ENCODE measurements at regions not wholly inside any gene's neighbourhood (a gene's known extent, or its start where the extent isn't known, plus 50 kb on each side); places are given as distances from the start of the nearest gene placed in this dataset.

DNA sequence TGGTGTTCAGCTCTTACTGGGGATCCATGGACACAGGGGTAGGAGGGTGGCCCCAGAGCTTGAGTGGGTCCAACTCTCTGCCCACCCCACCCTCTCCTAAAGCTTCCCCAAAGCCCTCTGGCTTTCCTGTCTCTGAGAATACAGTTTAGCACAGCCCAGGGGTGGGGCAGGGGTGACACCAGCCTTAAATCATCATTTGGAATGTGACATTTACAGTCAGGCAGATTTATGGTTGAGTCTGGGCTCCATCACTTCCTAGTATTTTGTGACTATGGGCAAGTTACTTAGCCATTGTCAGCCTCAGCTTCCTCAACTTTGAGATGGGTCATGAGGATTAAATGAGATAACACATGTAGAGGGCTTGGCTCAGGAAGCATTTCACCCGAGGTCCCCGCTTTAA lies 193.1 kb upstream of the IRX6 start:
- Mint-ChIP-seq H3K27me3 (no peaks in the 10 kb centered on the region), H3K9me3 (peaks cover 5 to 7% of the 10 kb centered on the region in 2 donors), H3K36me3 (ENCODE audit: insufficient read depth) (peaks cover 3% of the 10 kb centered on the region), H3K4me3 (no peak overlapping the region), H3K4me1 (ENCODE audit: low read depth in 2 of 2) (no peaks in the 10 kb centered on the region), H3K27ac (no peak overlapping the region)
- no peak for ATAC-seq (replicated peaks)
- DNase-seq = no peak

DNA sequence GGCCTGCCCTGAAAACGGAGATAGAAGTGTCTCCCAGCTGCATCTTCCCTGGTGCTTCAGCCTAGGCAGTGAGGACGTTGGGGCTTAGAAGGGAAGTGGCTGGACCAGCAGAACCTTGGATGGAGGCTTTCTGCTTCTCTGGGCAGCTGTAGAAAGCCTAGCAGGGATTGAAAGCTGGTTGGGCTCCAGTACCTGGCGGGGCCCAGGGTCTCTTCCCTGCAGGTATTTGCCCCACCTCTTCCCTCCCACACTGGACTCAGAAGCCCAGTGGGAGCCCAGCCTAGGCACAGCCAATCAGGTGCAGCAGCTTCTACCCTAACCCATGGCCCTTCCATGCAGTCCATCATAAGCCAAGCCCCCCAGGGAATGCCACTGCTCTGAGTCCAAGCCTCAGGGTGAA lies 190.3 kb upstream of the IRX6 start:
- DNase-seq = no peak
- Mint-ChIP-seq H3K4me3 (no peak overlapping the region), H3K4me1 (ENCODE audit: low read depth in 2 of 2) (no peaks in the 10 kb centered on the region), H3K9me3 (peaks cover under 1 to 2% of the 10 kb centered on the region in 2 donors), H3K36me3 (ENCODE audit: insufficient read depth) (peaks cover 3% of the 10 kb centered on the region), H3K27ac (no peak overlapping the region), H3K27me3 (no peaks in the 10 kb centered on the region)
- ATAC-seq (replicated peaks) = no peak

DNA sequence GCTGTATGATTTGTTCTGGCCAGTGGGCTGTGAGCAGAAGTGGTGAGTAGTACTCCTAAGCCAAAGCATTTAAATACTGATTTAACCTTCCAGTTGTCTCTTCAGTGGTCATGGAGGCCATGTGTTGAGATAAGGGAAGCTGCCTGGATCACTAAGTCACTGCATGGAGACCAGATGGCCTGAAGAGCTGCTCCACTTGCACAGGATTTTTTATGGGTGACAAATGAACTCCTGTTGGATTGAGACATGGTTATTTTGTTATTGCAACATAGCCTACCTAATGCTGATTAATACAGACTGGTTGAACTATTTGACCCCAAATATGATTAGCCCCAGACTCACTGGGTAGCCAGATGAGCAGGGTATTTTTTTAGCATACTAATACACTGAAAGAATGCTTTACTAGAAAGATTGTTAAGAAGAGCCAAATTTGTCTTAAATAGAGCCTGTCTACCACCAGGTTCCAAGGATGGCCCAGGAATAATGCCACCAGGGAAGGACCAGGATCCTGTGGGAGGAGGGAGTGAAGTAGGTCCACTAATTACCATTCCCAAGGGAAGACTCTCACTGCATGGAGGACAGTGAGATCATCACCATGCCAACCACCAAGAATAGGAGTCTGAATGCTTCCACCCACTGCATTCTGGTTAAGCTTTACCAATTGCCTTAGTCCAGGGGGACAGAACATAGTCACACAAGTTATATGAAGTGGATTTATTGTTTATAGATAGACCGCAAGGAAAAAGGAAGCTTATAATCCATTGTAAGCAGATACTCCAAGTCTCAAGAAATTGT lies 187.4 kb upstream of the IRX6 start:
- peaks cover 3% of the 10 kb centered on the region for H3K36me3 Mint-ChIP-seq (ENCODE audit: insufficient read depth)

DNA sequence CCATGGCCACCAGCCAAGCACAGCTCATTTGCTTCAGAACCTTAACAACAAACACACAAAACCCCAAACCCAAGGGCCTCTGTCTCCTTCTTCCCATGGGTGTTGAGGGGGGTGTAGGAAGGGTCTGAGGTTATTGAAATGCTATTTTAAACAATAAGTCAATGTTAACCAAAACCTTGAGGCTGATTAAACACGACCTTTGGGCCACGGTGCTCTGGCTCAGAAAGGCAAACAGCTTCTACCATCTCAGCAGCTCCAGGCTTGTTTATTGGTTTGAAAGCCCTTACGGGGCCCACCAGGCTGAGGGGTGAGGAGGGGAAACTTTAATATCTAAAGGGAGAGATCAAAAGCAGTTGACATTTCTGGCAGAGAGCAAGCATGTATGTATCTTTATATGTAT lies 185.7 kb upstream of the IRX6 start:
- H3K36me3 Mint-ChIP-seq (ENCODE audit: insufficient read depth) = peaks cover 3% of the 10 kb centered on the region
- no peak overlapping the region for H3K27ac Mint-ChIP-seq
- no peaks in the 10 kb centered on the region for H3K4me1 Mint-ChIP-seq (ENCODE audit: low read depth in 2 of 2)
- ATAC-seq (replicated peaks) = no peak
- no peak overlapping the region for H3K4me3 Mint-ChIP-seq
- no peaks in the 10 kb centered on the region for H3K27me3 Mint-ChIP-seq
- H3K9me3 Mint-ChIP-seq = no peaks in the 10 kb centered on the region
- no peak for DNase-seq

More for the DNA sequence above, 187.4 kb upstream of the IRX6 start:
- Mint-ChIP-seq H3K27ac (no peak overlapping the region), H3K4me1 (ENCODE audit: low read depth in 2 of 2) (no peaks in the 10 kb centered on the region), H3K27me3 (no peaks in the 10 kb centered on the region), H3K9me3 (peaks cover 0 to 2% of the 10 kb centered on the region in 2 donors), H3K4me3 (no peak overlapping the region)
- DNase-seq = no peak
- ATAC-seq (replicated peaks) = no peak

DNA sequence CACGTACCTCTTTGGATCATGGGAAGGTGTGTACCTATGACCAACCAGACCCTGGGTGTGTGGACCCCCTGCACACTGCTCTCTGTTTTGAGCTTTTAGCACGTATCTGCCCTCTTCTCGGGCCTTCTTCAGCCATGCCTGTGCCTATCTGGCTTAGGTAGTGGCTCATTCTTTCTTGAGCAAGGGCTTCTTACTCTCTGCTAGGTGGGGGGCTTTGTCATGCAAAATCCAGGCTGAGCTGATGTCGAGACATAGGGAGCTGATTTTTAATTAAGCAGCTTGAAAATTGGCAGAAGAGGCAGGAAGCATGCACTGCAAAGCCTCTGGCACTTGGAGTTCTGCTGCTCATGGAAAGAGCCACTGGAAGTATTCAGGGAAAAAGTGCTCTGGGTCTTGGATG lies 181.6 kb upstream of the IRX6 start:
- no peaks in the 10 kb centered on the region for H3K36me3 Mint-ChIP-seq (ENCODE audit: insufficient read depth)
- peaks cover 0 to 7% of the 10 kb centered on the region in 2 donors for H3K9me3 Mint-ChIP-seq
- no peak overlapping the region for H3K27ac Mint-ChIP-seq
- H3K27me3 Mint-ChIP-seq = peaks cover 0 to 7% of the 10 kb centered on the region in 2 donors
- DNase-seq = no peak
- H3K4me3 Mint-ChIP-seq = no peak overlapping the region
- ATAC-seq (replicated peaks) = no peak
- no peaks in the 10 kb centered on the region for H3K4me1 Mint-ChIP-seq (ENCODE audit: low read depth in 2 of 2)

DNA sequence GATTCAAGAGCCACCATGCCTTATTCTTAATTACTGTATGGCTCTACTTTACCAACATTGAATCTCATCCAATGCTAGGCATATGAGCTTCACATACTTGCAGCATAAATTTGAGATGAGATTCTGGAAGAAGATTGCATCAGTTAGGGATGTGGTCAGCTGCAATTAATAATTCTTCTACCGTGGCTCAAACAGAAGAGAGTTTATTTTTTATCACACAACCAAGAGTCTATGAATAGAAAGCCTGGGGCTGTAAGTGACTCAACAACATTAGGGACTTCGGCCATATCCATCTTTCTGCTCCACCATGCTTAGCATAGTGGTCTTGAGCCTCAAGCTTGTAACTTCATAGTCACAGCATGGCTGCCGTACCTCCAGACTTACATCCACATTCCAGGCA lies 179.4 kb upstream of the IRX6 start:
- Mint-ChIP-seq H3K4me1 (ENCODE audit: low read depth in 2 of 2) (no peaks in the 10 kb centered on the region), H3K27ac (no peak overlapping the region), H3K4me3 (no peak overlapping the region), H3K27me3 (peaks cover 0 to 7% of the 10 kb centered on the region in 2 donors), H3K36me3 (ENCODE audit: insufficient read depth) (no peaks in the 10 kb centered on the region), H3K9me3 (peaks cover 0 to 7% of the 10 kb centered on the region in 2 donors)
- ATAC-seq (replicated peaks) (no peak), DNase-seq (no peak)

DNA sequence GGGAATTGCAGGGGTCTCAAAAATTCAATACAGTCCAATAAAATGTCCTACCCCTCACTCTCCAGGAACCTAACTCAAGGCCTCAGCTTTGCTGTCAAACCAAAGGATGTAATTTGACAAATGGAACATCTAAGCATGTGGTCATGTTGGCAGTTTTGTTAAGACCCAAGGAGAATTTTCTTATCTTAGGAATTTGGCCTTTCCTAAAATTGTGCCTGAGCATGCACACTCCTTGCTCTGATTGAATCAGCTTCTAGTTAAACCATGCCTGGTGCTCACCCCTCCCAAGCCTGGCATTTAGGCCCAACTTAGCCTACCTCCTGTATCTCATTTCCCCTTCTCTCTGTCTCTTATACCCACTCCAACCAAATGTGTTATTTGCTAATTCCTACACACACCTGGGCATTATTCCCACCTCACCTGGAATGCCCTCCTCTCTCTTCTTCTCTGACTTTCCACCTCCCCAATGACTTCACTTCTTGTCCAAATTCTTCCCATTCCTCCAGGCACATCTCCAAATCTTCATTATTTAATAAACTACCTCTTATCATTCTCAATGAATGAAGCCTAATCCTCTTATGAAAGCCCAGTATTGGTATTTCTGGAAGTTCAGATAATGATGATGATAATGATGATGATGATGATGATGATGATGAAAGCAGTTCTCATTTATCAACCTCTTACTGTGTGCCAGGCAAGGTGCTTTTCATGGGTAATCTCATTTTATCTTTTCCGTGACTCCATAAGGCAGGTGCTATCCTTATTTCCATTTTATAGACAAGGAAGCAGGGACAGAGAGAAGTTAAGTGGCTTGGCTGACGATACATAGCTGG lies 178.0 kb upstream of the IRX6 start:
- Mint-ChIP-seq H3K4me1 (ENCODE audit: low read depth in 2 of 2) (no peaks in the 10 kb centered on the region), H3K27ac (no peak overlapping the region), H3K27me3 (peaks cover 0 to 7% of the 10 kb centered on the region in 2 donors), H3K9me3 (peaks cover 0 to 7% of the 10 kb centered on the region in 2 donors), H3K4me3 (no peak overlapping the region), H3K36me3 (ENCODE audit: insufficient read depth) (no peaks in the 10 kb centered on the region)
- DNase-seq = no peak
- no peak for ATAC-seq (replicated peaks)

DNA sequence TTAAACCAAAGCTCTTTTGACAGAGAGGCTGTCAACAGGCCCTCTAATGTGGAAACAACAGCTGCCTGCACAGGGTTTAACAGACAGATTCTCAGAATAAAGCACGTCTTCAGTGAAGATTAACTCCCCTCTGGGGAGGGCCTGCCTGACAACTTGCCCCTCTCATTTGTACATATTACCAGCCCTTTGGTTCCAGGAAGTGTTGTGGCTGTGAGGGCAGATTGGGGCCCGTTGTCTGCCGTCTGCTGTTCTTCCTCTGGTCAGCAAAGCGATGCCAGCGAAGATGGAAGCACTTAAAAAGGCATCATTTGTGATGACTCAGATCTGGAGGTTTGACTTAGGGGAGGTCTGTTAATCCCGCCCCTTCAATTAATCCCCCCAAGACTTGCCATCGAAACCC lies 177.0 kb upstream of the IRX6 start:
- H3K36me3 Mint-ChIP-seq (ENCODE audit: insufficient read depth) = no peaks in the 10 kb centered on the region
- peaks cover 0 to 7% of the 10 kb centered on the region in 2 donors for H3K9me3 Mint-ChIP-seq
- ATAC-seq (replicated peaks) (no peak), DNase-seq (no peak)
- no peak overlapping the region for H3K4me3 Mint-ChIP-seq
- no peak overlapping the region for H3K27ac Mint-ChIP-seq
- no peaks in the 10 kb centered on the region for H3K4me1 Mint-ChIP-seq (ENCODE audit: low read depth in 2 of 2)
- peaks cover 0 to 7% of the 10 kb centered on the region in 2 donors for H3K27me3 Mint-ChIP-seq

DNA sequence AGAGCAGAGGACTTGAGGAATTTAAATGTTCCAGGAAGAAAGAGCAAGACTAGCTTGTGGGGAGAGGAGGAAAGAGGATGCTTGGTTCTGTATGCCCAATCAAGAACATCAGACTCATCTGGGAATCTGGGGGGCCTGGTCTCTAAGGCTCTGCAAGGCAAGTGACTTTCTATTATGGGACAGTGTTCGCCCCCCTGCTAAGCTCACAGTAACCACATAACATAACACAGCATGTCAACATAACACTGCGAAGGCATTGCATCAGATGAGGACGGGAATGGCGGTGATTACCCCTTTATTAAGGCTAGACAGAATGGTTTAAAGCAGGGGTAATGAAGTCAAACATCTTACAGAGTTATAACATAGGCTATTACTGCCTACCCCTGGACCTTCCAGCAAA lies 176.6 kb upstream of the IRX6 start:
- no peak for ATAC-seq (replicated peaks)
- H3K9me3 Mint-ChIP-seq = peaks cover 0 to 7% of the 10 kb centered on the region in 2 donors
- H3K36me3 Mint-ChIP-seq (ENCODE audit: insufficient read depth) = no peaks in the 10 kb centered on the region
- H3K27me3 Mint-ChIP-seq = peaks cover under 1 to 7% of the 10 kb centered on the region in 2 donors
- H3K27ac Mint-ChIP-seq = no peak overlapping the region
- H3K4me3 Mint-ChIP-seq = no peak overlapping the region
- no peaks in the 10 kb centered on the region for H3K4me1 Mint-ChIP-seq (ENCODE audit: low read depth in 2 of 2)
- no peak for DNase-seq

DNA sequence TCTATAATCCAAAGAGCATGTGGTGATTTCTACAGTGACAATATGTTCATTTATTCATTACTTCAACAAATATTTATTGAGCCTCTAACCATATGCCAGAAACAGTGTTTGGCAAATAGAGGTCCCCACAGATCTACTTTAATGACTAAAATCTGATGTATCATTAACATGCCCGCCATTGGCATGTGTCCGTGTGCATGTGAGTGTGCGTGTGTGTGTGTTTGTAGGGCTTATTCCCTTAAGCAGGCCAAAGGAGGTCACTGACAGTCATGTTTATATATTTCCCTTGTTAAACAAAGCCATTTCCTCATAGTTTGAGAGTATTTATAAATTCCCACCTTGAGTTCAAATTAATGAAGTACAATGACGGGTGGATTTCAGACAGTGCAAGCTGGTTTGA lies 174.4 kb upstream of the IRX6 start:
- Mint-ChIP-seq H3K4me1 (ENCODE audit: low read depth in 2 of 2) (no peaks in the 10 kb centered on the region), H3K27me3 (peaks cover 13 to 22% of the 10 kb centered on the region in 2 donors), H3K36me3 (ENCODE audit: insufficient read depth) (no peaks in the 10 kb centered on the region), H3K4me3 (no peak overlapping the region), H3K9me3 (no peaks in the 10 kb centered on the region), H3K27ac (no peak overlapping the region)
- ATAC-seq (replicated peaks) (no peak), DNase-seq (no peak)

DNA sequence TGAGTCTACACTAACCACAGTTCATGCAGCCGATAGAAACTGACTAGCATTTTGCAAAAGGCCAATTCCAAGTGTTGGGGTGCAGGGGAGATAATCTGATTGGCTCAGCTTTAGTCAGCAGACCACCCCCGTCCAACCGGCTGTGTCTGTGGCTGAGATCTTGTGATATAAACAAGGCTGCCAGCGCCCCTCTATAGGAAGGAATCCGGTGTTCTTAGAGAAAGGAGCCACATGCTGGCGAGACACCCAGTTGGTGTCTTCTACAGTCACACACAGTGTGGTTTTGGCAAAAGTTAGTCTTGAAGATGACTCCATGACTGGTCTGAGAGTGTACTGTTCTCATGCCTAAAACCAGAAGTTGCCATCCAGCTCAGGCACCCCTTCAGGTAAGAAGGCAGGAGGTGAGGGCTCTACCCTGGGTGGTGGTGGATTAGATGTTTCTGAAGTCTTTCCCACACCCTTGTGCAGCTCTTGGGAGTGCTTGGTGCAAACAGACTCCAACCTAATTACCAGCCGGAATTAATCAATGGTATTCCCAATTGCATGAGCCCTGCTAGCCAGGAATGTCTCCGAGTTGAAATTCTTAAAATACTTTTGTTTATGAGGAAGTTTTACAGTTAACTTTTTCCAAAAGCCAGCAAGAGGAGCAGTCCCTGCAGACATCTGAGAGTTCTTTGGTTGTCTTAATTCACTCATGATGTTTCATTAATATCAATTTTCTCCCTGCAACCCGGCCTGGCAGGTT lies 172.3 kb upstream of the IRX6 start:
- no peak overlapping the region for H3K27ac Mint-ChIP-seq
- no peaks in the 10 kb centered on the region for H3K4me1 Mint-ChIP-seq (ENCODE audit: low read depth in 2 of 2)
- H3K4me3 Mint-ChIP-seq = no peak overlapping the region
- H3K36me3 Mint-ChIP-seq (ENCODE audit: insufficient read depth) = no peaks in the 10 kb centered on the region
- ATAC-seq (replicated peaks) (no peak), DNase-seq (no peak)
- no peaks in the 10 kb centered on the region for H3K9me3 Mint-ChIP-seq
- H3K27me3 Mint-ChIP-seq = peaks cover 6 to 26% of the 10 kb centered on the region in 2 donors

DNA sequence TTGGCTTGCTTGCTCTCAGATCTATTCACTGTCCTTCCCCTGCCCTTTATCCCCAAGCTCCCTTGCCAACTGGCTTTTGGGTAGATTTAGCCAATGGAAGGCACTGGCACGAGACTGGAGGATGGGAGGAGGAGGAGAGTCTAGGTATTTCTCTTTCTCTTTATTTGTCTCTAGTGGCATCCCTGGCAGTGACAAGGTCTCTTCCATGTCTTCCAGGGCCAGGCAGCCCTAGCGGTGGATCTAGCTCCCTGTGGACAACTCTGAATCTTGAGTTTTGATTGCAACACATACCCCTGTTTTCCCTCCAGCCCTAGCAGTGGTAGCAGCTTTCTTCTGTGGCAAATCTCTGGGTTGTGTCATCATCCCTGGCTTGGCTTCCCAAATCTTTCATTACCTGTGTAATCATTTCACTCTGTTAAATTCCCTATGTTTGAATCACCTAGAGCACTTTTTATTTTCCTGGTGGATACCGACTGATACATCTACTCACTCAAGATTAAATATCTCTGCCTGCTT lies 171.1 kb upstream of the IRX6 start:
- Mint-ChIP-seq H3K27me3 (peaks cover 6 to 26% of the 10 kb centered on the region in 2 donors), H3K27ac (no peak overlapping the region), H3K4me1 (ENCODE audit: low read depth in 2 of 2) (no peaks in the 10 kb centered on the region), H3K9me3 (no peaks in the 10 kb centered on the region), H3K36me3 (ENCODE audit: insufficient read depth) (no peaks in the 10 kb centered on the region), H3K4me3 (no peak overlapping the region)
- ATAC-seq (replicated peaks) (no peak), DNase-seq (no peak)

DNA sequence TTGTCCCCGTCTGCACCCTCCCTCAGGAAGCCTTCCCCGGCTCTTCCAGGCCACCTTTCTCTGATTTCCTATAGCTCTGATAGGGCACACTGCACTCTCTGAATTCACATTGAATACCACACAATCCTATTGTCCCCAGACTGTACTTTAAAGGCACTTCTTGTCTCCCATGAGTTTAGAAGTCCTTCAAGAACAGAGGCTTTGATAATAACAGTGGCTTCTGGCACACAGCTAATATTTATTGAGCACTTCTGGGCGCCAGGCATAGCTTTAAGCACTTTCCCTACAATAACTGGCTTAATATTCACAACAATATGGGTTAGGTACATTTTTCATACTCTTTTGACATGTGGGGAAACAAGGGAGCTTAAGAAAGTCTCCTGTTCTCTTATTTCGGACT lies 169.7 kb upstream of the IRX6 start:
- no peak for ATAC-seq (replicated peaks)
- H3K27me3 Mint-ChIP-seq = peaks cover 6 to 26% of the 10 kb centered on the region in 2 donors
- H3K4me1 Mint-ChIP-seq (ENCODE audit: low read depth in 2 of 2) = no peaks in the 10 kb centered on the region
- no peaks in the 10 kb centered on the region for H3K9me3 Mint-ChIP-seq
- DNase-seq = no peak
- no peak overlapping the region for H3K27ac Mint-ChIP-seq
- no peaks in the 10 kb centered on the region for H3K36me3 Mint-ChIP-seq (ENCODE audit: insufficient read depth)
- H3K4me3 Mint-ChIP-seq = no peak overlapping the region
